GM18909 (cell line): ENCODE measurements at regions not wholly inside any gene's neighbourhood (a gene's known extent, or its start where the extent isn't known, plus 50 kb on each side); places are given as distances from the start of the nearest gene placed in this dataset.

ENCODE experiments used
- ATAC-seq: cut with Tn5 transposase; IDR thresholded peaks from one replicate; pipeline ENCODE4 v1.9.1; 2021; ENCODE audit warnings: mild to moderate bottlenecking; ENCODE audit not compliant: unreplicated experiment, poor library complexity

- no peak for ATAC-seq
Observed at GRCh38 chr9:86734771-86735170, 212.5 kb downstream of the GAS1 start.

GRCh38 chr9:86733929-86734328 is 213.4 kb downstream of the GAS1 start:
- no peak for ATAC-seq

GRCh38 chr9:86732514-86733171 is 214.7 kb downstream of the GAS1 start:
- ATAC-seq: no peak

- ATAC-seq: no peak
Observed at GRCh38 chr9:86731511-86732063, 215.7 kb downstream of the GAS1 start.

- no peak for ATAC-seq
Observed at GRCh38 chr9:86730163-86730928, 217.0 kb downstream of the GAS1 start.

DNA sequence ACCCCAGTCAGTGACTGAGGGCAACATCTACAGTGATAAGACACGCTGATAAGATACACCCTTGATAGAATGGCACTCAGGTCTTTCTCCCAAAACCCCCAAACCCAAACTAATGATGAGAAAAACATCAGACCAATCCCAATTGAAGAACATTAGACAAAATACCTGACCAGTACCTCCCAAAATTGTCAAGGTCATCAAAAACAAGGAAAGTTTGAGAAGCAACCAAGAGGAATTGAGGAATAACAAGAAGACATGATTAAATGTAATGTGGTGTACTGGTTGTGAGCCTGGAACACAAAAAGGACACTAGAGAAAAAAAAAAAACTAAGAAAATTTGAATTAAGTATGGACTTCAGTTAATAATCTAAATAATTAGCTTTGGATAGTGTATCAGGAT is 222.8 kb downstream of the GAS1 start:
- no peak for ATAC-seq

DNA sequence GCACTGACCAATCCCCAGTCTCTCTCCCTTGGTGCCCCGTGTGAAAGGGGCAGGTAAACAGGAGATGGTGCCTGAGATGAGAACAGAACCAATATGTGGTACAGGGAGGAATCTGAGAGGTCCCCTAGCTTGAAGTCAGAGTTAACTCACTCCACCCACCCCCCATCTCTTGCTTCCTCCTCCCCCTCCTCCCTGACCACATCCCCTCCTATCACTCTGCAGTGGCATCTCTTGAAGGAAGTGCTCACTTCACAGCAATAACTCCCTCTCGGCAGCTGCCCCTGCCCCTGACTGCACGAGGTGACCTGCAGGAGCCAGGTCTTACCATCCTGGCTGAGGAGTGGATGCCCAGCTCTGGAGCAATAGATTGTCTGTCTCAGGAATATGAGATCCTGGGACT is 224.0 kb downstream of the GAS1 start:
- no peak for ATAC-seq

DNA sequence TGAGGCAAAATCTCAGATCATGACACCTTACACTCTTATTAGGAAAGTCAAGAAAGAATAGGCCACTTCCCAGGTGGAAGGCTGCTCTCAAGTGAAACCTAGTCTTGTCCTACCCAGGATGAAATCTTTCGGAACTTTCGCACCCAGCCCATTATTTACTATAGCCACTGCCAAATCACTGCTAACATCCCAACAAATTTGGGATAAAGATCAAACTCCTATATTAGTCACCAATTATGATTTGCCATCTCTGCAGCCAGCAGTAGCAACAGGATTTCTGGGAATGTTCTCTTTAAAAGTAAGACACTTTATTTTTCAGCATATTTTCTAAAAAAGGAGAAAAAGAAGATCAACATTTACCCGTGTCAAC is 224.6 kb downstream of the GAS1 start:
- no peak for ATAC-seq

DNA sequence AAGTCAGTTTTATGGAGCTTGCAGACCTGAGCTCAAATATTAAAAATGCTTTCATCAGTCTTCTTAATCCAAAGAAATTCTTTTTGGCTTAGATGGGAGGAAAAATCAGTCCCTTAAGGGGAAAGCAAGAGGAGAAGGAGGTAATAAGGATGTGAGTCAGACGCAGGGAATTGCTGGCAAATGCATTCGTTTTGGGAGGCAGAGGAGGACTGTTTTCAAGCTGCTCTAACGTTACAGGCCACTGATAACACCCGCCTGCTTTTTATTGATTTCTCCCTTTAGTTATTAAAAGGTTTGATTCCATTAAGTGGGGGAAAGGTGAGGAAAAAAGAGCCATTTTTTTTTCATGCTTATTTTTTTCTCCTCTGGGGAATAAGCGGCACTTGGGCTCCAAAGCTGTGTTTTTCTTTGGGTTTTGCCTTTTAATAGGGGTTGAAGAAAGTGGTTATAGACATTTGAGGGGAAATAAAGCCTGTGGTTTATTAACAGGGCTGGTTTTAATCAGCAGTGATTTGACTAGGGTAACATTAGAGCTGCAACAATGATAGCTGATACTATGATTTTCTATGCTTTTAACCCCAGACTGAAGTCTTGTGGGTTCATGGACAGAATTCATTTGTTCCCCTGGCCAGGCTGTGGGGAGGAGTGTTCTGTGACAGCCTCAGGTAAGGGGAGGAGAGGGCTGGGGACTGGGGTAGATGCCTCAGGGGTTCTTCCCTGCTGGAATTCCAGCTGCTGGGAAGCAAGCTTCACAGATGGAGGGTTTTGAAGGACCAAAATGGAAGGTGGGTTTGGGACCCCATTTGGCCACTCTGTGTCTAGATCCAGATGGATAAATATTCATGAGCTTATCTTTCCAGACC is 225.2 kb downstream of the GAS1 start:
- no peak for ATAC-seq

GRCh38 chr9:86721226-86721781 is 226.0 kb downstream of the GAS1 start:
- ATAC-seq: no peak

DNA sequence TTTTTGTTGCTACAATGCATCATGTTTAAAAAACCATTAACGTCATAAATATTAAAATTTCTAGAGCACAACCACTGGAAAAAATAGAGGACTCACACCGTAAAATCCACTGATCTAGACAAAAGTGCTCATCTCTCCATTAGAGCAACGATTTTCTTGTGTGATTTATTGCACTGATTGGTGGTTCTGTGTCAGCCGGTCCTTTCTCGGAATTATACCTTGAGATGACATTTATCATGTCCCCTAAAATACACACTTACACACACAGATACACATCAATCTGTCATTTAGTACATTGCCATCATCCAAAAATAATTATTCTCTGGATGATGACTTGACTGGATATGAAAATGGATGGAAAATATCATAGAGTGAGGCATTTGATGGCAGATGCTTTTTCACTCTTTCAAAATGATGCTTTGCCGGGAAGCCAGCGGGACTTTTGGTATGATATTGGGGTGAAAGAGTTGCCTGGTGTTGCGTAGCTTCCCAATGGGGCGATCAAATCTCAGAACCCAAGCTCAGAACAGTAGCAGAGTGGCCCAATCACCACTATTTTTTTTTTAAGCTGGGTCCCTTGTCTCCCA is 226.6 kb downstream of the GAS1 start:
- no peak for ATAC-seq

GRCh38 chr9:86718388-86719049 is 228.8 kb downstream of the GAS1 start:
- no peak for ATAC-seq

- no peak for ATAC-seq
Observed at GRCh38 chr9:86716326-86716922, 230.9 kb downstream of the GAS1 start.

DNA sequence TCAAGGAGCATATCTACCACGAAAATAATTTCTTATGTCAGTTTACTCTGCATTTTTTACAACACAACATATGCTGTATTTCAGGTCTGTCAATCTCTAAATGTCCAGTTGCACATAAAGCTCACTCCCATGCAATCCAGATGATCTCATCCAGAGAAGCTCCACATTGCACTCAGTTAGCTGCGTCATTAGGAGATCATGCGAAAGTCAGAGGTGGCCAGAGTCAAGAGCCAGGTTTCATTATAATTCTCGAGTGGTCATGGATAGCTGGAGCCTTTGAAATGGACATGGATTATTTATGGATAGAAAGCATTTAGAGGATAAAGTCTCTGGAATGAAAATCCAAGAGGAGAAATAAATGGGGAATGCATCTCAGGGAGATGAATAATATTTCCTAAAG is 232.3 kb downstream of the GAS1 start:
- ATAC-seq: no peak

DNA sequence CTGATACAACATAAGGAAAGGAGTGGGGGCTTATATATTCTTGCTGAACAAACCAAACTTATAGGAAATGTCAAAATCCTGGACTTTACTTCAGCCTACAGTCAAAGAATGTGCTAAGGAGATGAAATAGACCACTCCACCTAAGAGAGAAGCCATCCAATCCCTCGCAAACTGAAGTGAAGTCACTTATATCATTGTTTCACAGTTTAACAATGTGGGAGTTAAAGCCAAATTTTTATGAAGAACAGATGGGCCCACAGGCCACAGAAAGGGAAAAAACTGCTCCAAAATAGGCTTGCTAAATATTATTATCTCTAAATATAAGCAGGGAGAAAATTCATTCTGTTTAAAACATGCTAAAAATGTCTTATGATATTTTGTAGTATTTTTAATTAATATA is 233.3 kb downstream of the GAS1 start:
- no peak for ATAC-seq

DNA sequence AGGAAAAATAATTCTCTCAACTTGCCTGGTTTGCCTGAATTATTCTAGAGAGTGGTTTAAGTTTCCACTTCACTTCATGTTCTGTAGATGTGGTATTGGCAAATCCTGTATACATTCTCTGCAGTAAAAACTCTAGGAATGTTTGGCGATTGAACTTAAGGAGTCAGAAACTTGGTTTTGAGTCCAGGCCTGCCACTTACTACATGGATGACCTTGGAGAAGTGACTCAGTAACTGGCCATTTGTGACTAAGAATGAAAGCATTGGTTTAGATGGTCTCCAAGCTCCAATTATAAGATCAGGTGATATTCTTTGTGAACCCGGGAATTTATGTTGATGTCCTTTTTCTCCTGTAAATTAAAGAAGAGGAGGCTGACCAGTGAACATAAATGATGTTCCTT is 233.8 kb downstream of the GAS1 start:
- ATAC-seq: no peak

DNA sequence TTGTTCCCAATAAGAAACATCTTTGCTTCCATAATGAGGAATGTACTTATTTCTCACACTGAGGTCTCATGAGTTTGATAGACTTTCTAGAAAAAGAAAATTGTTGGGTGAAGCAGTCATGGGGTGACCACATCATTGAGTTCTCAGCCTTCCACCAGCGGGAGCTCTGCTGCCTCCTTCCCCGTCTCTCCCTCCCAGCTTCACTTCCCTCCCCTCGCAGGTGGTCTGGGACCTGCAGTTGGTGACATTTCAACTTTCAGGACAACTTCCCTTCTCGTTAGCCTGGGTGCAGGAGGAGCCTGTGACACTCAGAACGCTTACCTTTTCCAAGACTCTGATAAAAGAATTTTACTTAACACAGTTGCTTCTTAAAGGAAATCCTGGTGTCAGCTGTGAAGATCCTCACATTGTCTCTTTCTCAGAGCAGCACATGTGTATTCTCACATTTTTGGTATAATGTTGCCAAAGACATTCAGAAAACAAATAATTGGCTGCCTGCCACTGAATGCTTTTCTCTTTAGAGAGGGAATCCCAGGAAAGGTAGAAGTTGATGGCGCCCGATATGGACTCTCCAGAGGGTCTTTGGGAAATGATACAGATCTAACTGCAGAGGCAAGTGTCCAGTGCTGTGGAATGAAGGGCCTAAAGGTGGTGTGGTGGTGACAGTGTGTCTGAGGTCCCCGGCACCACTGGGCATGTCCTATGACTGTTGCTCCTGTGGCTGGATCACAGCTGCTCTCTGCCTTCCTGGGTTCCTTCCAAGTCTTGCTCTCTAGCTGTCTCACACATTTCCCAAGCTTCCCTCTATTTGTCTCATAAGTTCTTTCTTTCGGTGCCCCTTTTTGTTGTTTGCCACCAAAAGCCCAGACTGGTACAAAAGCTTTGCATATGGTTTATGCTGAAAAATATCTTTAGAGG is 238.1 kb downstream of the GAS1 start:
- ATAC-seq: no peak

DNA sequence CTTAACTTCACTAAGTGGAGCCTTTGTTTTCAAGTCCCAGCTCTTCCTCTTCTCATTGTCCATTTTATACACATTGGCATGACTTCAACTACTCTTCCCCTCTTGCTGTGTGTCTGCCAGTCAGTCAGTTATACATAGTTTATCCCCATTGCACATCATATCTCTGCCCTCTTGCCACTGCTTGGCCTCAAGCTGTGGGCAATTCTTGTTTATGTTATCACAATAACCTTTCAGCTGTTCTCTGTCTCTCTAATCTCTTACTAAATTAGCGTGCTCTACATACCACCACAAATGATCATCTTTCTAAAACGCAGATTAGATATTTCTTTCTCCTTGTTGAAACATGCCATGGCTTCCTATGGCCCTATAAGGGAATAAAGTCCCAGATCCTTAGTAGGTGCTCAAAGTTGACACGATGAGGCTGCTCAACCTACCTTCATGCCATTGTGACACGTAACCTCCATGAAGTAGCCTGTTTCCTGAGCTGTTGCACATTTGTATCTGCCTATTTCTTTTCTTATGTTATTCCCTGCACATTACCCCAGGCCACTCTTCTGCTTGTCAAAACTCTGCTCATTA is 239.3 kb downstream of the GAS1 start:
- no peak for ATAC-seq
